Adrenal gland (tissue), 5 donors: ENCODE measurements at regions not wholly inside any gene's neighbourhood (a gene's known extent, or its start where the extent isn't known, plus 50 kb on each side); places are given as distances from the start of the nearest gene placed in this dataset.

ENCODE experiments used
- CTCF ChIP-seq, 6 experiments: fragments of 450-650 bp in 4 of 6; fragments of 200-600 bp in 2 of 6; sonication (generic) in 1 of 6; IDR thresholded peaks; 1 replicate in 5 of 6; 2 replicates in 1 of 6; pipeline versions ENCODE4 v1.5.1 to v1.8.0; 2016 to 2021; ENCODE audit warnings: antibody characterized with exemption in 6 of 6, mild to moderate bottlenecking in 2 of 6, moderate library complexity in 1 of 6
- POLR2A ChIP-seq, 2 donors: fragments of 450-650 bp; IDR thresholded peaks; one replicate each; pipeline ENCODE4 v1.6.1; 2017; ENCODE audit warnings: antibody characterized with exemption in 2 of 2, mild to moderate bottlenecking in 2 of 2, moderate library complexity in 1 of 2
- donor health status: DM: no; HTN: no; CAD: no.

GRCh38 chr14:28494196-28494595 is 272.4 kb upstream of the FOXG1 start:
- TF ChIP-seq POLR2A (IDR thresholded peaks at IDR 0.05) (no peak), CTCF (IDR thresholded peaks at IDR 0.05) (no peak)
